GM12878 (cell line): ENCODE measurements at regions not wholly inside any gene's neighbourhood (a gene's known extent, or its start where the extent isn't known, plus 50 kb on each side); places are given as distances from the start of the nearest gene placed in this dataset.

ENCODE experiments used
- ATAC-seq: fragments of 200-7000 bp; cut with Tn5 transposase; 3 replicates; pipeline ENCODE4 v1.9.1; 2020; ENCODE audit warnings: mild to moderate bottlenecking, moderate library complexity
- BruUV-seq: library from RNA; stranded (reverse); fragments of 400-500 nt; replicated peaks from 2 replicates; lab custom pipeline; 2021; lab: Mats Ljungman, UMichigan
- CTCF ChIA-PET: fragments of 300-600 bp; sonication (Branson Sonifier 250); formaldehyde crosslinking; extraction: SDS; loops from one replicate; lab custom pipeline; 2021; ENCODE audit warnings: inconsistent platforms; lab: Yijun Ruan, JAX
- POLR2A ChIA-PET: fragments of 350-600 bp; formaldehyde crosslinking; extraction: SDS; loops from one replicate; lab custom pipeline; 2021; ENCODE audit warnings: inconsistent platforms; lab: Charles Lee
- RAD21 ChIA-PET: fragments of 300-600 bp; sonication (Branson Sonifier 250); formaldehyde crosslinking; loops from one replicate; lab custom pipeline; 2023; ENCODE audit warnings: antibody characterized with exemption; ENCODE audit not compliant: unreplicated experiment; lab: Charles Lee
- SMC1A ChIA-PET: fragments of 300-600 bp; sonication (Branson Sonifier 250); formaldehyde crosslinking; loops from one replicate; lab custom pipeline; 2023; ENCODE audit not compliant: unreplicated experiment, uncharacterized antibody; lab: Charles Lee
- DNase-seq: peaks from one replicate; pipeline ENCODE4 v3.0.0-alpha.2; 2011; ENCODE audit warnings: low read depth, low spot score
- FAIRE-seq: peaks from 3 replicates; lab custom pipeline; 2011; peaks lifted over from hg19 to GRCh38; lab: Jason Lieb, UNC
- H2AFZ ChIP-seq: 2 replicates; pipeline ENCODE4 v1.6.0; 2011; ENCODE audit warnings: low read depth, low read length, control low read depth; ENCODE audit not compliant: control insufficient read depth
- H3K27ac ChIP-seq: 2 replicates; pipeline ENCODE4 v1.5.1; 2011; ENCODE audit warnings: control low read depth; ENCODE audit not compliant: control insufficient read depth, insufficient read depth
- H3K27me3 ChIP-seq, 2 experiments: replicated peaks in 1 of 2; 2 replicates each; pipeline versions ENCODE4 v1.6.0 to v1.6.1; 2011; ENCODE audit warnings: low read length in 1 of 2; ENCODE audit not compliant: control insufficient read depth in 2 of 2, insufficient read depth in 2 of 2
- H3K36me3 ChIP-seq, 2 experiments: 2 replicates each; pipeline ENCODE4 v1.5.1; 2011; ENCODE audit warnings: low read length in 1 of 2; ENCODE audit not compliant: control insufficient read depth in 2 of 2, insufficient read depth in 2 of 2
- H3K4me1 ChIP-seq: 2 replicates; pipeline ENCODE4 v1.6.1; 2011; ENCODE audit warnings: mild to moderate bottlenecking, low read length, moderate library complexity, mixed read lengths; ENCODE audit not compliant: control insufficient read depth, insufficient read depth
- H3K4me2 ChIP-seq: 2 replicates; pipeline ENCODE4 v1.6.0; 2011; ENCODE audit warnings: control low read depth; ENCODE audit not compliant: control insufficient read depth, insufficient read depth
- H3K4me3 ChIP-seq: fragments of 200-600 bp; sonication (generic); 2 replicates; pipeline ENCODE4 v1.5.1; 2016
- H3K79me2 ChIP-seq: 2 replicates; pipeline ENCODE4 v1.6.0; 2011; ENCODE audit warnings: low read length; ENCODE audit not compliant: control insufficient read depth, insufficient read depth
- H3K9ac ChIP-seq: 2 replicates; pipeline ENCODE4 v1.8.0; 2011; ENCODE audit warnings: low read length, control low read depth, mixed read lengths; ENCODE audit not compliant: control insufficient read depth, insufficient read depth
- H3K9me3 ChIP-seq: replicated peaks from 3 replicates; pipeline ENCODE4 v1.5.1; 2011; ENCODE audit warnings: mild to moderate bottlenecking, low read length; ENCODE audit not compliant: control insufficient read depth, insufficient read depth
- H4K20me1 ChIP-seq: 2 replicates; pipeline ENCODE4 v1.6.0; 2011; ENCODE audit not compliant: control insufficient read depth, insufficient read depth
- BHLHE40 ChIP-seq, 2 experiments: fragments of 450-650 bp in 1 of 2; IDR thresholded peaks; 2 replicates each; pipeline ENCODE4 v1.6.1; 2011 to 2017; ENCODE audit warnings: low read depth in 2 of 2, borderline replicate concordance in 1 of 2, improper control_type of control experiment in 1 of 2, low read length in 1 of 2, mild to moderate bottlenecking in 1 of 2
- EP300 ChIP-seq, 2 experiments: fragments of 150-350 bp in 1 of 2; IDR thresholded peaks; 2 replicates each; pipeline ENCODE4 v1.6.1; 2011 to 2012; ENCODE audit warnings: low read depth in 2 of 2, low read length in 2 of 2, borderline replicate concordance in 1 of 2, improper control_type of control experiment in 1 of 2, inconsistent platforms in 1 of 2; ENCODE audit not compliant: control insufficient read depth in 1 of 2
- KLF5 ChIP-seq: fragments of 450-650 bp; IDR thresholded peaks from 2 replicates; pipeline ENCODE4 v1.6.1; 2014; ENCODE audit warnings: mild to moderate bottlenecking; ENCODE audit not compliant: partially characterized antibody
- MEF2B ChIP-seq: fragments of 450-650 bp; IDR thresholded peaks from 2 replicates; pipeline ENCODE4 v1.6.1; 2018; ENCODE audit warnings: mild to moderate bottlenecking, moderate library complexity; ENCODE audit not compliant: partially characterized antibody, poor library complexity, severe bottlenecking
- MTA2 ChIP-seq: fragments of 450-650 bp; IDR thresholded peaks from 2 replicates; pipeline ENCODE4 v1.6.1; 2016; ENCODE audit warnings: low read depth, mild to moderate bottlenecking, moderate library complexity
- NFIC ChIP-seq: IDR thresholded peaks from 2 replicates; pipeline ENCODE4 v1.6.1; 2012; ENCODE audit warnings: low read depth, mild to moderate bottlenecking, inconsistent platforms, low read length, moderate library complexity
- PAX5 ChIP-seq: IDR thresholded peaks from 2 replicates; pipeline ENCODE4 v1.6.1; 2011; ENCODE audit warnings: low read depth, low read length, borderline replicate concordance
- SMAD1 ChIP-seq: fragments of 450-650 bp; IDR thresholded peaks from 2 replicates; pipeline ENCODE4 v1.6.1; 2018; ENCODE audit warnings: mild to moderate bottlenecking, low read depth; ENCODE audit not compliant: partially characterized antibody
- SP1 ChIP-seq: IDR thresholded peaks from one replicate; pipeline ENCODE4 v1.6.1; 2011; ENCODE audit warnings: low read depth, low read length
- WGBS: methylation state at CpG from one replicate; pipeline ENCODE4 v1.1.6; 2016; ENCODE audit warnings: low lambda C conversion rate; ENCODE audit not compliant: insufficient replicate concordance, insufficient coverage; ENCODE audit errors: missing lambda C conversion rate; 5-methylcytosine and 5-hydroxymethylcytosine counted together
- in situ Hi-C: fragments of 300-500 bp; cut with MboI; formaldehyde crosslinking; loops from 9 replicates; pipeline ENCODE4 v1.14.3; 2018; ENCODE audit warnings: mixed read lengths
- intact Hi-C: fragments of 100-400 bp; cut with micrococcal nuclease; formaldehyde crosslinking; loops from one replicate; pipeline ENCODE4 v1.14.2; 2022; ENCODE audit not compliant: unreplicated experiment
- TF ChIP-seq, protein P1 (sequence below): fragments of 450-650 bp; IDR thresholded peaks from 2 replicates; pipeline ENCODE4 v1.6.1; 2017; ENCODE audit warnings: mild to moderate bottlenecking, moderate library complexity
- TF ChIP-seq, protein P2 (sequence below): IDR thresholded peaks from 2 replicates; pipeline ENCODE4 v1.6.1; 2012; ENCODE audit warnings: mild to moderate bottlenecking, low read depth, low read length
- TF ChIP-seq, protein P3 (sequence below): fragments of 450-650 bp; IDR thresholded peaks from 2 replicates; pipeline ENCODE4 v1.6.1; 2017; ENCODE audit warnings: low read depth, mild to moderate bottlenecking, moderate library complexity

DNA sequence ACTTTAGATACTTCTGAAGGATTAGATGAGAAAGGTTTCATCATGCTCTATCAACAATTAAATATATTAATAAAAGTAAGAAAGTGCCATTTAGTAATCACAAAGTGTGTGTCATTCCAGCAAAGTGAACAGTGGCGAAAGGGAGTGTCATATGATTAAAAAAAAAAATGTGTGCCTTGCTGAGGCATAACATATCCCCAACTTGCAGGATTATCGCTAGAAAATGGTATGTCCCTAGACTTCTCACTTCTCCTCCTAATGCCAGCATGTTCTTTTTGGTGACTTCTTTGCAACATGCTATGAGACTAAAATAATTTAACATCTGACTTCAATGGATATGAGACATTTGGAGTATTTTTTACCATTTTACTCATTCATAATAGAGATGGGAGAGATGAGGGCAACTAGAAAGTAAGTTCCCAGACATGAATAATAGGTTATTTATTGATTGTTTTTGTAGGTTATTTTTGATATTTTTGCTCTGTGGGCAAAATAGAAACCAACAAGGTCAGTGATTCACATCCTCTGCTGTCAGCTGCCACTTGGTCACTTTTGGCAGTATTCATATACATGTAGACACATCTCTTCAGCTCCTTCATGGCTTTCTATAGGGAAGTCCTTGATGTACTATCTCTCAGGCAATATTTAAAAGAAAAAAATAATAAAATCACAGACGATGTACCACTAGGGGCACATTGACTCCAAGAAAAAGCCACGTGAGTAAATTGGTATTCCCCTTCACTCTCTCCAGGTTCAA is 370.1 kb downstream of the BMP2 start:
- Histone ChIP-seq H3K4me1 (no peaks in the 10 kb centered on the region), H3K9ac (no peak overlapping the region), H4K20me1 (no peaks in the 10 kb centered on the region), H3K36me3 (no peaks in the 10 kb centered on the region), H3K79me2 (no peaks in the 10 kb centered on the region), H2AFZ (no peak overlapping the region), H3K4me3 (no peak overlapping the region), H3K27ac (no peak overlapping the region), H3K4me2 (no peak overlapping the region), H3K27me3 (no peaks in the 10 kb centered on the region), H3K9me3 (no peaks in the 10 kb centered on the region)
- intact Hi-C loops (no loop called here), in situ Hi-C loops (no loop called here)
- POLR2A ChIA-PET, result interaction anchor here (0.5 kb wide), 1 partner anchor 12 kb away, joined by 3 read pairs; no protein-coding TSS in a partner anchor
- FAIRE-seq (no peak), DNase-seq (peak; percentile 15), ATAC-seq (peak; percentile 92)
- RAD21 ChIA-PET, result interaction anchor here (0.6 to 1.6 kb wide), 3 partner anchors 148 to 565 kb away, joined by 3 to 5 read pairs (median 4); no protein-coding TSS in a partner anchor
- CTCF ChIA-PET, result interaction anchor here (0.8 to 1.8 kb wide), 3 partner anchors 24 to 148 kb away, joined by 3 read pairs; no protein-coding TSS in a partner anchor
- BruUV-seq, result no TSS peak
- SMC1A ChIA-PET, result interaction anchor here (1.0 to 1.6 kb wide), 5 partner anchors 12 to 44 kb away, joined by 3 to 6 read pairs (median 3); no protein-coding TSS in a partner anchor
- 39% methylated on average over 4 of the region's 4 CpGs for WGBS
- no peak for TF ChIP-seq SMAD1
- TF ChIP-seq, protein P1, sequence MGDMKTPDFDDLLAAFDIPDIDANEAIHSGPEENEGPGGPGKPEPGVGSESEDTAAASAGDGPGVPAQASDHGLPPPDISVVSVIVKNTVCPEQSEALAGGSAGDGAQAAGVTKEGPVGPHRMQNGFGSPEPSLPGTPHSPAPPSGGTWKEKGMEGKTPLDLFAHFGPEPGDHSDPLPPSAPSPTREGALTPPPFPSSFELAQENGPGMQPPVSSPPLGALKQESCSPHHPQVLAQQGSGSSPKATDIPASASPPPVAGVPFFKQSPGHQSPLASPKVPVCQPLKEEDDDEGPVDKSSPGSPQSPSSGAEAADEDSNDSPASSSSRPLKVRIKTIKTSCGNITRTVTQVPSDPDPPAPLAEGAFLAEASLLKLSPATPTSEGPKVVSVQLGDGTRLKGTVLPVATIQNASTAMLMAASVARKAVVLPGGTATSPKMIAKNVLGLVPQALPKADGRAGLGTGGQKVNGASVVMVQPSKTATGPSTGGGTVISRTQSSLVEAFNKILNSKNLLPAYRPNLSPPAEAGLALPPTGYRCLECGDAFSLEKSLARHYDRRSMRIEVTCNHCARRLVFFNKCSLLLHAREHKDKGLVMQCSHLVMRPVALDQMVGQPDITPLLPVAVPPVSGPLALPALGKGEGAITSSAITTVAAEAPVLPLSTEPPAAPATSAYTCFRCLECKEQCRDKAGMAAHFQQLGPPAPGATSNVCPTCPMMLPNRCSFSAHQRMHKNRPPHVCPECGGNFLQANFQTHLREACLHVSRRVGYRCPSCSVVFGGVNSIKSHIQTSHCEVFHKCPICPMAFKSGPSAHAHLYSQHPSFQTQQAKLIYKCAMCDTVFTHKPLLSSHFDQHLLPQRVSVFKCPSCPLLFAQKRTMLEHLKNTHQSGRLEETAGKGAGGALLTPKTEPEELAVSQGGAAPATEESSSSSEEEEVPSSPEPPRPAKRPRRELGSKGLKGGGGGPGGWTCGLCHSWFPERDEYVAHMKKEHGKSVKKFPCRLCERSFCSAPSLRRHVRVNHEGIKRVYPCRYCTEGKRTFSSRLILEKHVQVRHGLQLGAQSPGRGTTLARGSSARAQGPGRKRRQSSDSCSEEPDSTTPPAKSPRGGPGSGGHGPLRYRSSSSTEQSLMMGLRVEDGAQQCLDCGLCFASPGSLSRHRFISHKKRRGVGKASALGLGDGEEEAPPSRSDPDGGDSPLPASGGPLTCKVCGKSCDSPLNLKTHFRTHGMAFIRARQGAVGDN, result peak; percentile 16; the same call in 1 of the 2 replicates
- TF ChIP-seq, protein P2, sequence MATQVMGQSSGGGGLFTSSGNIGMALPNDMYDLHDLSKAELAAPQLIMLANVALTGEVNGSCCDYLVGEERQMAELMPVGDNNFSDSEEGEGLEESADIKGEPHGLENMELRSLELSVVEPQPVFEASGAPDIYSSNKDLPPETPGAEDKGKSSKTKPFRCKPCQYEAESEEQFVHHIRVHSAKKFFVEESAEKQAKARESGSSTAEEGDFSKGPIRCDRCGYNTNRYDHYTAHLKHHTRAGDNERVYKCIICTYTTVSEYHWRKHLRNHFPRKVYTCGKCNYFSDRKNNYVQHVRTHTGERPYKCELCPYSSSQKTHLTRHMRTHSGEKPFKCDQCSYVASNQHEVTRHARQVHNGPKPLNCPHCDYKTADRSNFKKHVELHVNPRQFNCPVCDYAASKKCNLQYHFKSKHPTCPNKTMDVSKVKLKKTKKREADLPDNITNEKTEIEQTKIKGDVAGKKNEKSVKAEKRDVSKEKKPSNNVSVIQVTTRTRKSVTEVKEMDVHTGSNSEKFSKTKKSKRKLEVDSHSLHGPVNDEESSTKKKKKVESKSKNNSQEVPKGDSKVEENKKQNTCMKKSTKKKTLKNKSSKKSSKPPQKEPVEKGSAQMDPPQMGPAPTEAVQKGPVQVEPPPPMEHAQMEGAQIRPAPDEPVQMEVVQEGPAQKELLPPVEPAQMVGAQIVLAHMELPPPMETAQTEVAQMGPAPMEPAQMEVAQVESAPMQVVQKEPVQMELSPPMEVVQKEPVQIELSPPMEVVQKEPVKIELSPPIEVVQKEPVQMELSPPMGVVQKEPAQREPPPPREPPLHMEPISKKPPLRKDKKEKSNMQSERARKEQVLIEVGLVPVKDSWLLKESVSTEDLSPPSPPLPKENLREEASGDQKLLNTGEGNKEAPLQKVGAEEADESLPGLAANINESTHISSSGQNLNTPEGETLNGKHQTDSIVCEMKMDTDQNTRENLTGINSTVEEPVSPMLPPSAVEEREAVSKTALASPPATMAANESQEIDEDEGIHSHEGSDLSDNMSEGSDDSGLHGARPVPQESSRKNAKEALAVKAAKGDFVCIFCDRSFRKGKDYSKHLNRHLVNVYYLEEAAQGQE, result no peak
- no peak for TF ChIP-seq PAX5
- no peak for TF ChIP-seq EP300 (IDR thresholded peaks at IDR 0.05; ENCODE audit: borderline replicate concordance in 1 of 2, control insufficient read depth in 1 of 2, low read depth in 2 of 2, low read length in 2 of 2)
- peak; percentile 23 for TF ChIP-seq MEF2B
- peak; percentile 20; the same call in 1 of the 2 replicates for TF ChIP-seq MTA2
- no peak for TF ChIP-seq SP1
- no peak for TF ChIP-seq KLF5
- no peak for TF ChIP-seq NFIC
- TF ChIP-seq, protein P3, sequence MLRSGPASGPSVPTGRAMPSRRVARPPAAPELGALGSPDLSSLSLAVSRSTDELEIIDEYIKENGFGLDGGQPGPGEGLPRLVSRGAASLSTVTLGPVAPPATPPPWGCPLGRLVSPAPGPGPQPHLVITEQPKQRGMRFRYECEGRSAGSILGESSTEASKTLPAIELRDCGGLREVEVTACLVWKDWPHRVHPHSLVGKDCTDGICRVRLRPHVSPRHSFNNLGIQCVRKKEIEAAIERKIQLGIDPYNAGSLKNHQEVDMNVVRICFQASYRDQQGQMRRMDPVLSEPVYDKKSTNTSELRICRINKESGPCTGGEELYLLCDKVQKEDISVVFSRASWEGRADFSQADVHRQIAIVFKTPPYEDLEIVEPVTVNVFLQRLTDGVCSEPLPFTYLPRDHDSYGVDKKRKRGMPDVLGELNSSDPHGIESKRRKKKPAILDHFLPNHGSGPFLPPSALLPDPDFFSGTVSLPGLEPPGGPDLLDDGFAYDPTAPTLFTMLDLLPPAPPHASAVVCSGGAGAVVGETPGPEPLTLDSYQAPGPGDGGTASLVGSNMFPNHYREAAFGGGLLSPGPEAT, result peak; percentile 50; the same call in 1 of the 2 replicates
- peak; percentile 15 to 44; a peak in 1 of 4 replicates for TF ChIP-seq BHLHE40 (IDR thresholded peaks at IDR 0.05; ENCODE audit: borderline replicate concordance in 1 of 2, low read depth in 2 of 2, low read length in 1 of 2)
